Activated T-cell treated with anti-CD3 and anti-CD28 coated beads, Interleukin-2, amount 50 U/mL, for 72 hours (primary cell): ENCODE measurements at regions not wholly inside any gene's neighbourhood (a gene's known extent, or its start where the extent isn't known, plus 50 kb on each side); places are given as distances from the start of the nearest gene placed in this dataset.

ENCODE experiments used
- ATAC-seq, 2 donors: fragments of 150-1000 bp; cut with Tn5 transposase; replicated peaks in 1 of 2; 2 replicates each; pipeline ENCODE4 v1.10.0; 2021; ENCODE audit warnings: moderate library complexity in 2 of 2, mild to moderate bottlenecking in 1 of 2
- DNase-seq, 2 donors: peaks; one replicate each; pipeline ENCODE4 v3.0.0; 2021 to 2022; ENCODE audit warnings: mixed read lengths in 1 of 2
- H3K27ac Mint-ChIP-seq: one replicate; pipeline ENCODE4 v1.8.0; 2022; ENCODE audit warnings: mild to moderate bottlenecking, moderate library complexity, mixed read lengths
- H3K27me3 Mint-ChIP-seq: one replicate; pipeline ENCODE4 v1.8.0; 2022; ENCODE audit warnings: low read depth, mixed read lengths
- H3K36me3 Mint-ChIP-seq, 2 donors: one replicate each; pipeline ENCODE4 v1.8.0; 2022; ENCODE audit warnings: mixed read lengths in 2 of 2, mild to moderate bottlenecking in 1 of 2; ENCODE audit not compliant: insufficient read depth in 2 of 2
- H3K4me1 Mint-ChIP-seq: one replicate; pipeline ENCODE4 v1.8.0; 2022; ENCODE audit warnings: low read depth, mixed read lengths
- H3K4me3 Mint-ChIP-seq, 2 donors: one replicate each; pipeline ENCODE4 v1.8.0; 2022; ENCODE audit warnings: mild to moderate bottlenecking in 2 of 2, mixed read lengths in 2 of 2, moderate library complexity in 2 of 2
- H3K9me3 Mint-ChIP-seq, 2 donors: one replicate each; pipeline ENCODE4 v1.8.0; 2022; ENCODE audit warnings: mixed read lengths in 2 of 2

- Mint-ChIP-seq H3K4me3 (no peak overlapping the region), H3K9me3 (peaks cover 0 to 1% of the 10 kb centered on the region in 2 donors), H3K4me1 (no peaks in the 10 kb centered on the region), H3K27me3 (peaks cover 17% of the 10 kb centered on the region), H3K27ac (no peak overlapping the region), H3K36me3 (no peaks in the 10 kb centered on the region)
- DNase-seq (no peak), ATAC-seq (no peak)
These were observed 118.6 kb upstream of the TAPT1 start for GRCh38 chr4:16344853-16345252.

GRCh38 chr4:16337936-16338335 lies 111.7 kb upstream of the TAPT1 start:
- Mint-ChIP-seq H3K9me3 (no peaks in the 10 kb centered on the region), H3K27me3 (peaks cover 15% of the 10 kb centered on the region), H3K4me3 (no peak overlapping the region), H3K4me1 (no peaks in the 10 kb centered on the region), H3K27ac (no peak overlapping the region), H3K36me3 (no peaks in the 10 kb centered on the region)
- no peak for DNase-seq
- no peak for ATAC-seq

- no peak for DNase-seq
- no peak overlapping the region for H3K27ac Mint-ChIP-seq
- H3K36me3 Mint-ChIP-seq = no peaks in the 10 kb centered on the region
- peaks cover 15% of the 10 kb centered on the region for H3K27me3 Mint-ChIP-seq
- H3K4me3 Mint-ChIP-seq = no peak overlapping the region
- H3K9me3 Mint-ChIP-seq = no peaks in the 10 kb centered on the region
- H3K4me1 Mint-ChIP-seq = no peaks in the 10 kb centered on the region
- no peak for ATAC-seq
These were observed 108.3 kb upstream of the TAPT1 start for GRCh38 chr4:16334601-16335000.

- DNase-seq (no peak), ATAC-seq (no peak)
- Mint-ChIP-seq H3K27me3 (peaks cover 9% of the 10 kb centered on the region), H3K9me3 (no peaks in the 10 kb centered on the region), H3K4me3 (no peak overlapping the region), H3K4me1 (no peaks in the 10 kb centered on the region), H3K36me3 (peaks cover 0 to 2% of the 10 kb centered on the region in 2 donors), H3K27ac (no peak overlapping the region)
These were observed 103.5 kb upstream of the TAPT1 start for GRCh38 chr4:16329797-16330134.

GRCh38 chr4:16329125-16329796 lies 103.0 kb upstream of the TAPT1 start:
- no peak overlapping the region for H3K4me3 Mint-ChIP-seq
- no peak for DNase-seq
- H3K9me3 Mint-ChIP-seq = no peaks in the 10 kb centered on the region
- H3K27me3 Mint-ChIP-seq = peaks cover 10% of the 10 kb centered on the region
- H3K4me1 Mint-ChIP-seq = no peaks in the 10 kb centered on the region
- no peak overlapping the region for H3K27ac Mint-ChIP-seq
- peaks cover 0 to 2% of the 10 kb centered on the region in 2 donors for H3K36me3 Mint-ChIP-seq
- no peak for ATAC-seq

- Mint-ChIP-seq H3K4me3 (no peak overlapping the region), H3K27me3 (peaks cover 17% of the 10 kb centered on the region), H3K27ac (no peak overlapping the region), H3K36me3 (peaks cover 0 to 2% of the 10 kb centered on the region in 2 donors), H3K9me3 (peaks cover 7 to 10% of the 10 kb centered on the region in 2 donors), H3K4me1 (no peaks in the 10 kb centered on the region)
- ATAC-seq (no peak), DNase-seq (no peak)
These were observed 95.9 kb upstream of the TAPT1 start for GRCh38 chr4:16322183-16322582.

GRCh38 chr4:16315456-16315855 lies 89.2 kb upstream of the TAPT1 start:
- H3K36me3 Mint-ChIP-seq = no peaks in the 10 kb centered on the region
- no peaks in the 10 kb centered on the region for H3K9me3 Mint-ChIP-seq
- H3K27ac Mint-ChIP-seq = no peak overlapping the region
- no peak for ATAC-seq
- peaks cover 10% of the 10 kb centered on the region for H3K27me3 Mint-ChIP-seq
- no peaks in the 10 kb centered on the region for H3K4me1 Mint-ChIP-seq
- no peak for DNase-seq
- no peak overlapping the region for H3K4me3 Mint-ChIP-seq

GRCh38 chr4:16310606-16311005 lies 84.3 kb upstream of the TAPT1 start:
- no peak for DNase-seq
- no peaks in the 10 kb centered on the region for H3K36me3 Mint-ChIP-seq
- peaks cover 16% of the 10 kb centered on the region for H3K27me3 Mint-ChIP-seq
- H3K9me3 Mint-ChIP-seq = peaks cover 0 to 3% of the 10 kb centered on the region in 2 donors
- no peak overlapping the region for H3K27ac Mint-ChIP-seq
- H3K4me1 Mint-ChIP-seq = no peaks in the 10 kb centered on the region
- no peak overlapping the region for H3K4me3 Mint-ChIP-seq
- ATAC-seq = no peak

- H3K27me3 Mint-ChIP-seq = no peaks in the 10 kb centered on the region
- no peak for ATAC-seq
- no peaks in the 10 kb centered on the region for H3K4me1 Mint-ChIP-seq
These were observed 76.4 kb upstream of the TAPT1 start for GRCh38 chr4:16302648-16303047.

GRCh38 chr4:16297003-16297402 lies 70.7 kb upstream of the TAPT1 start:
- DNase-seq = no peak
- no peak overlapping the region for H3K27ac Mint-ChIP-seq
- no peak for ATAC-seq
- no peaks in the 10 kb centered on the region for H3K9me3 Mint-ChIP-seq
- H3K4me1 Mint-ChIP-seq = no peaks in the 10 kb centered on the region
- no peaks in the 10 kb centered on the region for H3K27me3 Mint-ChIP-seq
- no peaks in the 10 kb centered on the region for H3K36me3 Mint-ChIP-seq
- H3K4me3 Mint-ChIP-seq = no peak overlapping the region

More at GRCh38 chr4:16302648-16303047, 76.4 kb upstream of the TAPT1 start:
- H3K9me3 Mint-ChIP-seq = no peaks in the 10 kb centered on the region
- no peaks in the 10 kb centered on the region for H3K36me3 Mint-ChIP-seq
- DNase-seq = no peak
- H3K27ac Mint-ChIP-seq = no peak overlapping the region
- H3K4me3 Mint-ChIP-seq = no peak overlapping the region

- DNase-seq (no peak), ATAC-seq (peak in 1 of 2 donors; percentile 52)
- Mint-ChIP-seq H3K9me3 (no peaks in the 10 kb centered on the region), H3K4me1 (no peaks in the 10 kb centered on the region), H3K27ac (no peak overlapping the region), H3K36me3 (no peaks in the 10 kb centered on the region), H3K27me3 (no peaks in the 10 kb centered on the region), H3K4me3 (no peak overlapping the region)
These were observed 68.2 kb upstream of the TAPT1 start for GRCh38 chr4:16294455-16294854.

- Mint-ChIP-seq H3K9me3 (no peaks in the 10 kb centered on the region), H3K36me3 (no peaks in the 10 kb centered on the region), H3K4me3 (no peak overlapping the region), H3K4me1 (no peaks in the 10 kb centered on the region), H3K27me3 (no peaks in the 10 kb centered on the region), H3K27ac (no peak overlapping the region)
- ATAC-seq = no peak
- no peak for DNase-seq
These were observed 67.1 kb upstream of the TAPT1 start for GRCh38 chr4:16293210-16293838.

- Mint-ChIP-seq H3K36me3 (no peaks in the 10 kb centered on the region), H3K27ac (no peak overlapping the region)
- no peak for DNase-seq
These were observed 66.3 kb upstream of the TAPT1 start for GRCh38 chr4:16292585-16292984.

More at GRCh38 chr4:16292585-16292984, 66.3 kb upstream of the TAPT1 start:
- Mint-ChIP-seq H3K4me3 (no peak overlapping the region), H3K9me3 (no peaks in the 10 kb centered on the region), H3K27me3 (peaks cover 4% of the 10 kb centered on the region), H3K4me1 (no peaks in the 10 kb centered on the region)
- ATAC-seq = no peak
